Skin of body (tissue), 1 donor: ENCODE measurements at regions not wholly inside any gene's neighbourhood (a gene's known extent, or its start where the extent isn't known, plus 50 kb on each side); places are given as distances from the start of the nearest gene placed in this dataset.
"Not testable (repeated sequence)": the region's sequence is repeated elsewhere in the genome, so short reads cannot be mapped to it uniquely, and the experiment has no call there.

ENCODE experiments used
- DNase-seq: peaks from one replicate; lab custom pipeline; 2025; lab: John Stamatoyannopoulos, UW

DNA sequence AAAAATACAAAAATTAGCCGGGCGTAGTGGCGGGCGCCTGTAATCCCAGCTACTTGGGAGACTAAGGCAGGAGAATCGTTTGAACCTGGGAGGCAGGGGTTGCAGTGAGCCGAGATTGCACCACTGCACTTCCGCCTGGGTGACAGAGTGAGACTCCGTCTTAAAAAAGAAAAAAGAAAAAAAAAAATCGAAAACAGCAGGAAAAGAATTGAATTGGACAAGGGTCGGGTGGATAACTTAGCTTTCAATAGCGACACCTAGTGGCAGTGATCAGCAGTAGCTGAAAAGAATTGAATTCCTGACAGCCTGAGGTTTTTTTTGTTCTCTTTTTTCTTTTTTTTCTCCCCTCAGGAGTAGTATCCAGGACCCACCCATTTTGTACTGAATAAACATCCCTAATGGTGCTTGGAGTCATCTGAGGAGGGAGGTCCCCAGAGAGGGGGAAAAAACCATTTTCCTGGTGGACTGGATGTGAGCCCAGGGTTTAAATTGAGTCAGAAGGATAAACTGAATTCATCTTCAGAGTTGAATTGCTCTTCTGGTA is 55.1 kb downstream of the CYCS start:
- peak; percentile 8 for DNase-seq

DNA sequence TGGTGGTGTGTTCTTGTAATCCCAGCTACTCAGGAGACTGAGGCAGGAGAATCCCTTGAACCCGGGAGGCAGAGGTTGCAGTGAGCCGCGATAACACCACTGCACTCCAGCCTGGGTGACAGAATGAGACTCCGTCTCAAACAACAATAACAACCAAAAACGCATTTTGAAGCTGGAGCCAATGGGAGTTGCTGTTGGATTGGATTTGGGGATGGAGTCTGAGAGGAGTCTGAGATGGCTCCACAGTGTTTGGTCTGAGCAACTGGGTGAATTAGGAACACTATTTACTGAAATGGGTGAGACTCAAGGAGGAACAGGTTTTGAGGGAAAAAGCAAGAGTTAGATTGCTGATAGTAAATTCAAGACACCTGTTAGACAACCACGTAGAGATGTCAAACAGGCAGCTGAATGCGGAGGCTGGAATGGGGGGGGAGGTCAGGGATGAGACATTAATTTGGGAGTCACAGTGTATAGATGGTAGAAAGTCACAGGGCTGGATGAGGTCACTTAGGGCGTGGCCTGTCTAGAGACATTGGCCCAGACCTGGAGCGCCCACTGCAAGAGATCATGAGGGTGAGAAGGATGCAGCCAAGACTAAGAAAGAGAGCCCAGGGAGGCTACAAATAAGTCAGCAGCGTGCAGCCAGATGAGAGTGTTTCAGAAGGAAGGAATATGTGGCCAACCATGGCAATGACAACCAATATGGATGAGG is 56.4 kb downstream of the CYCS start:
- DNase-seq, result no peak

DNA sequence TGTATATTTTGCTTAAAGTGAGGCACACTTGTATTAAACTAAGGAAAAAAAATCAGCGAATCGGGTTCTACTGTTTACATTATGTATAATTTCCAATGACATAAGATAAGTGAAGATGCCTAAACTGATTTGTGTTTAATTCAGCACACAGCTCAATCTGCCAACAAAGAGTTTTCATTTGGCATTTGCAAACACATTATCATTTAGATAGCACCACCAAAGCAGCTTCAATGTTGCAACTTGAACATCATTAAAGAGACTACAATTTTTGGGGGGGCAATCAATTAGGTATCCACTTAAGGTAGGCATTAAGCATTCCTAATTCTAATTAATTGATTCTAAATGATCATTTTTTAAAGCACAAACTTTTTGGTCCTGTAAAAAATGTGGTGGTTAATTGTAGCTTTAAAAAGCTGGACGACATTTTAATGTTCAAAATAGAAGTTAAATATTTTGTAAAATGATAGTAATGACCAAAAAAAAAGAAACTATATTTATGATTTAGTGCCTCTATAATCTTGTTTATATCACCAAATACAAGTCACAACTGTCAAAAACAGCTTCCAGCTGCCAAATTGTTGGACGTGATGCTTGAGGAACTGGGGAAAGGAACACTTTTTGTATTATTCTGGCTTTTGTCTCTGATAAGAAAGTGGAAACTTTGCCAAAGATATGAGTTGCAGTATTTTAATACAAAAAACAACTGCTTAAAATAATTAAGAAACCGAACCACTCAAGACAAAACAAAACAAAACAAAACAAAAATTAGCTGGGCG is 57.1 kb downstream of the CYCS start:
- DNase-seq, result no peak

- no peak for DNase-seq
These were observed 58.8 kb downstream of the CYCS start for GRCh38 chr7:25066253-25066652.

DNA sequence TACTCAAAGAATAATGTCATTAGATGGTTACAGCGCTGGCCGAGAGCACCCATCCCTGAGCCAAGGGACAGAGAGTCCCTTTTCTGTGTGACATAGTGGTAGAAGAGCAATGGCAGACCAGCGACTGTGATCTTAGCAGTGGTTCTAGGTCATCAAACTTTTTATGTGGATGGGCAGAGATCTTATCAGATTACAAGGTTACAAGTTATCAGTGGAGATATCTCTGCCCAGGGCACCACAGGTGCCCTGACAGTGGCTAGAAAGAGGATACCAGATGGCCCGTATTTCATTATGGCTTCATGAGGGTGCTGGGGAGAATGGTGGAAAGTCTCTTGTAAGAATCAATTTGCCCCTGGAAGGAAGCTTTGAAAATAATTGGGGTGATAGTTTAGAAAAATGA is 62.7 kb downstream of the CYCS start:
- DNase-seq, result no peak

DNA sequence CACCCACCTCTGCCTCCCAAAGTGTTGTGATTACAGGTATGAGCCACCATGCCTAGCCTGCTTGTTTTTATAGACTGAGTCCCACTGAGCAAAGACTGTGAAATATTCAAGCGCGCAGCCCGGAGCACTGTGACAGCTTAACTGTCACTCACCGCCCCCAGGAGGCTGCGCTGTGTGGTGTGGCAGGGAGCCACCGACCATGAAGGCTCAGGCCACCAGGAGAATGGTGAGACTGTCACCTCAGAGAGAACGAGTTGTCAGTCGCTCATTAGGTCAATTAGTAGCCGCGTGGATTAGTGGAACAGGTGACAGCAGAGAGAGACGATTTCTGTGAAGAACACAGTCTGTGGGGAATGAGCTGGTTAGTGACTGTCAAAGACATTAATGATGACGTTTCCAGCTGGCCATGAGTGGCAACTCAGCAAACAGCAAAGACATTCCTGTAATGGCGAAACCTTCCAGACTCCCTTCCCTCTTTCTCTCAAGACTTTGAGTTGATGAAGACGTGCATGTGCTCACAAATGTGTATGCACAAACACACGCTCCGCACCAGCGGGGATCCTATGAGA is 64.5 kb downstream of the CYCS start:
- DNase-seq, result no peak

- no peak for DNase-seq
These were observed 65.5 kb downstream of the CYCS start for GRCh38 chr7:25059576-25059975.

GRCh38 chr7:25056368-25056767 is 68.7 kb downstream of the CYCS start:
- DNase-seq, result no peak

GRCh38 chr7:25055520-25056220 is 69.4 kb downstream of the CYCS start:
- no peak for DNase-seq

- no peak for DNase-seq
These were observed 70.1 kb downstream of the CYCS start for GRCh38 chr7:25054819-25055519.

GRCh38 chr7:25050223-25050622 is 70.2 kb upstream of the OSBPL3 start:
- DNase-seq, result no peak

DNA sequence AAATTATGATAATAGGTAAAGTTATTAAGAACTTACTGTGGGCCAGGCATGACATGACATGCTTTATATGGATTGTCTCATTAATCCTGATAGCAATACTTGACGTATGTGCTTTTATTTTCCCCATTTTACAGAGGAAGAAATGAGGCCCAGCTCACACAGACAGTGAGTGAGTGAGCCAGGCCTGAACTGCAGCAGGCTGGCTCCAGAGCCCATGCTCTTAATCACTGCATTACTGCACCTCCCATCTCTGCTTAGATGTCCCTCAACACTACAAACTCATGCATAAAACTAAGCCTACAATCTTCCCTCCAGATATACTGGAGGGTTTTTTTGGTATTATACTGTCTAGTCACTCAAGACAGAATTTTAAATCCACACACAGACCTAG is 68.5 kb upstream of the OSBPL3 start:
- no peak for DNase-seq

DNA sequence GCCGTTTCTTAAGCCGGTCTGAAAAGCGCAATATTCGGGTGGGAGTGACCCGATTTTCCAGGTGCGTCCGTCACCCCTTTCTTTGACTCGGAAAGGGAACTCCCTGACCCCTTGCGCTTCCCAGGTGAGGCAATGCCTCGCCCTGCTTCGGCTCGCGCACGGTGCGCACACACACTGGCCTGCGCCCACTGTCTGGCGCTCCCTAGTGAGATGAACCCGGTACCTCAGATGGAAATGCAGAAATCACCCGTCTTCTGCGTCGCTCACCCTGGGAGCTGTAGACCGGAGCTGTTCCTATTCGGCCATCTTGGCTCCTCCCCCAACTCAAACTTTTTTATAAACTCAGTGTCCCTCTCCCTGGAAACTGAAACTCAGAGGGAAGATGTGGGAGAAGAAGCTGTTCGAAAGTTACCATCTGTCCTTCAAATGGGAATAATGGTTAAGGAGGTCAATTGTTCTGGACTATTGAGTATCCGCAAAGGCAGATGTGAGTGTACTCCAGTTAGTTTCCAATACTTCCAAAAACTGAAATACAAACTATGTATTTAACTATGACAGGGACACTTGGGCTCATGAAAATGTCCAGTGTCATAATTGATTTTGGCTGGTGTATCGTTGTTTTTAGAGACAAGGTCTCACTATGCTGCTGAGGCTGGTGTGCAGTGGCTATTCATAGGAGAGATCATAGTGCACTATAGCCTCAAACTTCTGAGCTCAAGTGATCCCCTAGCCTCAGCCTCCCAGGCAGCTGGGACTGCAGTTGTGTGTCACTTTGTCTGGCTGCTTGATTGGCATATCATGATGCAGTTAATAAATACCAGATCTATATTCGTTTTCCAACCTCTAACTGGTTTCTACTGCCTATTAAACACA is 67.8 kb upstream of the OSBPL3 start:
- not testable (repeated sequence) for DNase-seq

GRCh38 chr7:25037325-25037724 is 57.3 kb upstream of the OSBPL3 start:
- DNase-seq, result no peak

- DNase-seq, result no peak
These were observed 55.3 kb upstream of the OSBPL3 start for GRCh38 chr7:25035274-25035673.

DNA sequence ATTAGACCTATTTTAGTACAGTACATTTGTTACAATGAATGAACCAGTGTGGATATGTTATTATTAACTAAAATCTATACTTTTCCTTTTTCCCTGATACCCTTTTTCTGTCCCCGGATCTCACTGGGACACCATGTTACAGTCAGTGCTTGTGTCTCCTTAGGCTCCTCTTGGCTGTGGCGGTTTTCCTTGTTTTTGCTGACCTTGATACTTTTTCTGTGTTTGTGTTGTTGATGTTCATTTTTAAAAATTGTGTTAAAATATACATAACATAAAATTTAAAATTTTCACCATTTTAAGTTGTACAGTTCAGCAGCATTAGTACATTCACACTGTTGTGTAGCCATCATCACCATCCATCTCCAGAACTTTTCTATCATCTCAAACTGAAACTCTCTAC is 54.2 kb upstream of the OSBPL3 start:
- DNase-seq, result no peak

- no peak for DNase-seq
These were observed 53.1 kb upstream of the OSBPL3 start for GRCh38 chr7:25032774-25033743.

DNA sequence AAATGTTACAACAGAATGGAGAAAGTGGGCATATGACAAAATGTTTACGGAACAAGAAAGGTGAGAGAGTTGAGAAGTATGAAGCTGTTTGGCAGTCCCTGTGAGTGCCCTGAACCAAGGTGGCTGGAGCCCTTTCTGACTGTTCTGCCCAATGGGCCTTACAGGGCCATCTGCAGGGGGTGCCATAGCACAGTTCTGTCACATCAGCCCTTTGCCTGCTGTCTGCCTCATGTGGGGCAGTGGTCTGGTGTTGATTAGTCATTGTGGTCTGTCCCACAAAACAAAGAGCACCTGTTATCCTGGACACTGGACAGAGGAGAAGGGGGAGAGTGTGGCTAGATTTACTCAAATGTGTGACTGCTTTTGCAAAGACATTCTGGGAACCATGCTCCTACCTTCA is 51.5 kb upstream of the OSBPL3 start:
- DNase-seq, result no peak

GRCh38 chr7:25031007-25031406 is 51.0 kb upstream of the OSBPL3 start:
- no peak for DNase-seq
